HT-29 (cell line): ENCODE measurements at regions not wholly inside any gene's neighbourhood (a gene's known extent, or its start where the extent isn't known, plus 50 kb on each side); places are given as distances from the start of the nearest gene placed in this dataset.
A peak's percentile ranks its signal among the peaks of the same experiment; 100 is the strongest.

ENCODE experiments used
- DNase-seq: peaks from one replicate; pipeline ENCODE4 v3.0.0-alpha.2; 2015; ENCODE audit warnings: low spot score

GRCh38 chr2:48105848-48106247 lies 199.6 kb upstream of the FBXO11 start:
- no peak for DNase-seq

DNA sequence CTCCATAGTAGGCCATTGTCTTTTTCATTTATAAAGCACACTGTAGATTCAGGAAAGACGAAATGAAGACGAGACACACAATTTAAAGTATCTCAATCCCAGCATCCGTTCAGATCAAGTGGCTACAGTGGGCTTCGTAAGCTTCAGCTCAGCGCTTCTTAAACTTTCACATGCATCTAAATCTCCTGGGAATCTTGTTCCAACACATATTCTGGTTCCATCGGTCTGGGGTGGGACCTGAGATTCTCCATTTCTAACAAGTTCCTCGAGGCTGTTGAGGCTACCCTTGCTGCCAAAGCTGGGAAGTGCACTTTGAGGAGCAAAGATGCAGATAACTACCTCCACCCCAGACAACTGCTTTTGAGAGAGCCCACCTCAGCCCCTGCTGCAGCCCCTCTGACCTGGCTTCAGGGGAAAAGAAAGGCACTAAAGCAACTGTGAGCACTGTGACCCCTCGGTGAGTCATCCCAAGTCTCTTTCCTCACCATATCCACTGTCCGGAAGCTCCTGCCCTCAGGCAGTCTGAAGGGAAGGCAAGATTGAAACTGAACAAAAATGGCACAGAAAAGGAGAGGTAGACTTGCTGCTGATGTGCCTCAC lies 201.1 kb upstream of the FBXO11 start:
- DNase-seq: peak; percentile 7

GRCh38 chr2:48108455-48108854 lies 202.2 kb upstream of the FBXO11 start:
- no peak for DNase-seq

DNA sequence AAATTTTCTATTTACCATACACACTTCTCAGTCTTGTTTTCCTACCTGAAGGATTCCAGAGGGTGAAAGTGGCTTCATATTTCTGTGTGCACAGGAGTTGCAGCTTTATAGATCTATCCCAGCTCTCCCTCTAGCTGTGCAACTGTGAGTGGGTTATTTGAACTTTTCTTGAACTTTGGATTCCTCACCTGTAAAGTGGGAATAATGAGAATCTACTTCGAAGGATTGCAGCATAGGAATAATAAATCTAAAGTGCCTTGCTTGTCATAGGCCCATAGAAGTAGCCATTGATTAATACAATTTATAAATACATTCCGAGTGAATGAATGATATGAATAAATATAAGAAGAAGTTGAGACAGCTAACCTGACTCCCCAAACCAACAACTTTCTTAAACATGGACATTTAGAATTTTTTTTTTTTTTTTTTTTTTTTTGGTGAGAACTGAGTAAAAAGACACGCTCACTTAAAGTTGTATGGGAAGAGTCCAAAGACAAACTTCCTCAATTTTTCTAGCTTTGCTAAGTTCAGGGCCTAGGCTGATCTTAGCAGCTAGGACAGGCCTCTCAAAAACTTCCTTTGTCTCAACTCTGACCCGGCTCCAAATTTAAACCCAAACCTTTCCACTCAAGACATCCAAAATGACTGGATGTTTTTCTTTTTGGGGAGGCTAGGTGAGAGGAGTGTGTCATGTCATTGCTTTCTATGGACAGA lies 203.3 kb upstream of the FBXO11 start:
- no peak for DNase-seq

DNA sequence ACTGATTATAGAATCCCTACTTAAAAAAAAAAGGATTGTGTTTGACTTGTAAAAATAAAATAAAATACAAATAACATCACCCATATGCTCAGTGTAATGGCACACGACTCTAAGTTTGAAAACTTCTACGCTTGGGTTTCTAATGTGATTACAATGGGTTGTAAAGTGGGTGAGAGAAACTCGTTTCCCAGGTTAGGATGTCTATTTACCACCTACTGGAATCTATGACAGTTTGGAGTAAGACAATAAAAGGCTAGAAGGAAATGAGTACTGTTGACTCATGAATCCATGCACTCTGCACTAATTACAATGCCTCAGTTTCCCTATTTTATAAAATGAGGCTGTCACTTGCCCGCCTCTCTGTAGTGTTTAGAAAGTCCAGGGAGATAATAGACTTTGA lies 204.0 kb upstream of the FOXN2 start:
- no peak for DNase-seq

DNA sequence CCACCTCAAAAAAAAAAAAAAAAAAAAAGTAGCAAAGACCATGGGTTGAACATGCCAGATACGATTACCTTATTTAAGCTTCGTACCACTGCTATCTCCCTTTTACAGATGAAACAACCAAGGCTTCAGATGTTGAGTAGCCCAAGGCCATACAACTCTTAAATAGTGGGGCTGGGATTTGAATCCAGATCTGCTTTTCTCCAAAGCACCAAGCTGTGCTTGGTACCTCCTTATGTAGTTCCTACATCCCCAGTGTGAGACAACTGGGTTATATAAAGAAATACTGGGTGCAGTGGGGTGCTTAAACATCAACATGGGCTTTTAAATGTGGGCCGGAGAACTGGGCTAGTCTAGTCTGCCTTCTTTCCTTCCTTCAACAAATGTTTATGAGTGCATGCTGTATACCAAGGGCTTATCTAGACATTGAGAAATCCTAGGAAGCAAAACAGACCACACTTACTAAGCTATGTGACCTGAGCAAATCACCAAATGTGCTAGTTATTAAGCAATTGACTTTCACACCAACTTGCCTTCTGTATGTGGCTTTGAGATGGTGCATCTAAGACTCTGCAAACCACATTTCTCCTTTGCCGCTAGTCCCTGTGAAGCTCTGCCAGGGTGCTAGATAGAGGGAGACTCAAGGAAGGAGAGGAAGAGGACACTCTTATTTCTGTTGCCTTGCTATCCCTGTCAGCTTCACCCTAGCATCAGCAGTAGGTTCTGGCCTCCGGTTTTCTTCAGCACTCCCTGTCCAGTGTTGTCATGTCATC lies 201.4 kb upstream of the FOXN2 start:
- peak; percentile 4 for DNase-seq

GRCh38 chr2:48113767-48114166 lies 200.7 kb upstream of the FOXN2 start:
- no peak for DNase-seq

DNA sequence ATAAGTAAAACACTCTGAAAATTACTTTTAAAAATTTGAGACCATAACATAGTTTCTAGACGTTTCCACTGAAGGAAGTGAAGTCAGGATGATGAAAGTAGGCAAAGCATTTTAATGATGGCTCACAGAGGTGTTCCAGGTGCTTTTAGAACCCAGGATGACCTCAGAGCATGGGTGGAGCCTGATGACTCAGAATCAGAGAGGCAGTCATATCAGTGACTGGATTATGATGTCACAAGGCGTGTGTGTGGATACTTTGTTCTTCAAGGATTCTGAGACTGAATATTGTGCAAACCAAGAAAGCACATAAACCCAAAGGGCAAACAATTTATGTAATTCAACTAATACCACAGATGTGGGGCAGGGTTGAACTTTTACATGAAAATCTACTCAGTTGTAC lies 200.2 kb upstream of the FOXN2 start:
- DNase-seq: peak; percentile 71

- no peak for DNase-seq
These were observed 198.0 kb upstream of the FOXN2 start for GRCh38 chr2:48116497-48116896.

DNA sequence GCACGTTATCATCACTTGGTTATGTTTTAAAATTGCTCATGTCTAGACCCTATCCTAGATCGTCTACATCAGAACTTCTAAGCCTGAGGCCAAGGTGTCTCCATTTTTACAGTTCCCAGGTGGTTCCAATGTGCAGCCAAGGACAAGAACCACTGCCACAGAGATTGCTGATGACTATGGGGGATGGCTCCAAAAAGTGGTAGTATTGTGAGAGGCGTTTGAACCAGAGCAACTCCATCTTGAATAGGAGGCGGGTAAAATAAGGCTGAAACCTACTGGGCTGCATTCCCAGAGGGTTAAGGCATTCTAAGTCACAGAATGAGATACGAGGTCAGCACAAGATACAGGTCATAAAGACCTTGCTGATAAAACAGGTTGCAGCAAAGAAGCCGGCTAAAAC lies 195.6 kb upstream of the FOXN2 start:
- no peak for DNase-seq

- no peak for DNase-seq
These were observed 194.4 kb upstream of the FOXN2 start for GRCh38 chr2:48120112-48120511.

DNA sequence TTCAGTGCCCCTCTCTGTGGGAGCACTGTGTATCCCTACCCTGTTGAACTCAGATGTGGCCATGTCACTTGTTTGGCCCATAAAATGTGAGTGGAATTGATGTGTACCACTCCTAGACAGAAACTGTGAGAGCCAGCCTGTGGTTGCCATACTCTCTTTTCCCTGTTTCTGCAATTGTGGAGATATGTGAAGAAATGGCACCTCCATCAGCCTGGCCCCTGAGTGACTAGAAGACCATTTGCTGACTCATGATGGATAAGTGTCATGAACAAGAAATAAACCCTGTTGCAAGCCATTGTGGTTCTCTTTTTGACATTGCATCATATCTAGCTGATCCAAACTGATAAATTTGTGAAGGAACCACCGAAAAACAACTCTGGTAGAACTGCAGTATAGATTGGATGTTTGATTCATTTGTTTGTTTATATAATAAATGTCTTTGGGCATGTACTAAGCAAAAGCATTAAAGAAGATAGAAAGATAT lies 193.7 kb upstream of the FOXN2 start:
- no peak for DNase-seq

GRCh38 chr2:48122166-48122565 lies 192.3 kb upstream of the FOXN2 start:
- DNase-seq: no peak

GRCh38 chr2:48124592-48124991 lies 189.9 kb upstream of the FOXN2 start:
- no peak for DNase-seq

DNA sequence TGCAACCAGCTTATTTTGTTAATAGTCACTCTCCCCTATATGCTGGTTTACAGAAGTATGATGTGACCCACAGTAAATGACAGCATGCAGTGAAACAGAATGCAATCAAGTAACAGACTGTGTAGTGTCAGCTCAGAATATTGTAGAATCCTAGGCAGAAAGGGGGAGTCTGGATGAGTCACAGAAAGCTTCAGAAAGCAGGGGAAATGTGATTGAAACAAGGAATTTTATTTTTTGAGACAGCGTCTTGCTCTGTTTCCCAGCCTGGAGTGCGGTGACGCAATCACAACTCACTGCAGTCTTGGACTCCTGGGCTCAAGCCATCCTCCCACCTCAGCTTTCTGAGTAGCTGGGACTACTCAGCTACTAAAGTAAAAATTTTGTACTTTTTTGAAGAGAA lies 188.3 kb upstream of the FOXN2 start:
- no peak for DNase-seq

GRCh38 chr2:48127612-48128191 lies 186.8 kb upstream of the FOXN2 start:
- no peak for DNase-seq

- DNase-seq: no peak
These were observed 185.1 kb upstream of the FOXN2 start for GRCh38 chr2:48129293-48129950.

DNA sequence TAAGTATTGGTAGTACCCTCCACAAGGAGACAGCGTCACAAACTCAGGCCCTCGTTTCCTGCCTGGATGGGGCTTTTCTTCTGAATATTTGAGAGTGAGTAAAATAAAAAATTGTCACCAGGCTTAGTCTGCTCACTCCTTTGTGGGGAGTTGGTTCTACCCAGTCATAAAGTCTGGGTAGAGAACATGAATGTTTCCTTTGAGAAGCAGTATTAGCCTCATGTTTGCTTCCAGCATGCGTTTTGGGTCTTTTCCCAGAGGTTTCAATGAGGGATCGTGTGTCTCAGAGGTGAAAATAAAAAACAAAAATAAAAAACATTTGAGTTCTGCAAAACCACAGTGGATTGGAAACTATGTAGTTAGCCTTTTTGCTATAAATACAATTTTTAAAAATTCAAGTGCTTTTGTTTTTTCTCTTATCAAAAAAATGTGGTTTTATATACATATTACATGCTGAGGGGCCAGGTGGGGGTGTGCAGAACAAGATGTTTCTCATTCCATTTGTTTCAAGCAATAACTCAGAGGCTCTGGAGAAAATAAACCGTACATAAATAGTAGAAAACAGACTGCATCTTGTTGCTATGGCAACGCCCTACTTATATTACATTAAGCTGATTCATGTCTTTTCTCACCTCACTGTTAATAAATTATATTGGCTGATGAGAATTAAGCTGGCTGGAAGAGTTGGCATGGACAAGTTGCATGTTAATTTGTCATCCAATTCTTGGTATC lies 182.8 kb upstream of the FOXN2 start:
- DNase-seq: no peak

- no peak for DNase-seq
These were observed 182.2 kb upstream of the FOXN2 start for GRCh38 chr2:48132271-48132625.

- no peak for DNase-seq
These were observed 179.8 kb upstream of the FOXN2 start for GRCh38 chr2:48134704-48135103.

GRCh38 chr2:48135797-48136196 lies 178.7 kb upstream of the FOXN2 start:
- no peak for DNase-seq
